ENCODE measurements at regions not wholly inside any gene's neighbourhood (a gene's known extent, or its start where the extent isn't known, plus 50 kb on each side); places are given as distances from the start of the nearest gene placed in this dataset.

DNA sequence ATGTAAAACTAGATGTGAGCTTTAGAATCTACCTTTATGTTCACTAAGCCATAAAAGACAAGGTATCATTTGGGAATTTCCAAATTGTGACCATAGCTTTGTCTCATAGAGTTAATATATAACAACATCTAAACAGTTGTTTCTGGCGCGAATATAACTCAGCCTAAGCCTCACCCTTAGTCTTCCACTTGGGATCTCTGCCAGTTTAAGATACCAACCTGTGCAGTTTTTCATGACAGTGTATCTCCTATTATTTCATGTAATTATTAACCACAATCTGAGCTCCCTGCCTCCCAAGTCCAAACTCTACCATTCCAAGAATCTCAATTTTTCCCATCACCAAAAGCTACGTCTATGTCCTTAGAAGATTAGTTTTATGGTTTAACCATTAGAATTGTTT, 572.5 kb upstream of the ISX start:
- no peak for DNase-seq (ENCODE audit: low read depth)
- no peak overlapping the region for H3K4me3 ChIP-seq (ENCODE audit: low read depth, low read length)

DNA sequence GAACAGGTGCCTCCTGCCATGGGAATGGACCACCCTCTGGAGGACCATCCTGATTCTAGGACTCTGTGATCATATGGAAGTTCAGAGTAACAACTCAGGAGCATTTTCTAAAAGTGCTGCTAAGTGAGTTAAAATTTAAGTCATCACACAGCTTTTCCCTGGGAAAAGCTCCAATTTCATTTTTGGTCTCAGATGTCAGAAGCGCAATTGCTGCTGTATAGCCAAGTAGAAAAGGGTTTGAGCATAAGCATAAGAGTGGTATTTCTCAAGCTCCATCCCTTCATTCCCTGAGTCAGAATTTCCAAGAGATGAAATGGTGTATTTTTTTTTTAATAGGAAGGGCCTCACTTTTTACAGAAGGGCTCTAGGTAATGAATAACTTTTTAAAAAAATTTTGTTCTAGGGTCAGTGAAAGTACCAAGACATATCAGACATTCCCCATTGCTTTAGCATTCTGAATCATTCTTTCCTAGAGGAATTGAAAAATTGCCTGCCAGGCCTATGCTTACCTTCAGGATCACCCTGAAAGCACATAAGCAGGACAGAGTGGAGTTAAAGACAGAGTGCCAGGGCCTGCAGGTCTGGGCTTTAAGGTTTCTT, 564.5 kb upstream of the ISX start:
- H3K4me3 ChIP-seq (ENCODE audit: low read depth, low read length), result no peak overlapping the region
- DNase-seq (ENCODE audit: low read depth), result no peak

DNA sequence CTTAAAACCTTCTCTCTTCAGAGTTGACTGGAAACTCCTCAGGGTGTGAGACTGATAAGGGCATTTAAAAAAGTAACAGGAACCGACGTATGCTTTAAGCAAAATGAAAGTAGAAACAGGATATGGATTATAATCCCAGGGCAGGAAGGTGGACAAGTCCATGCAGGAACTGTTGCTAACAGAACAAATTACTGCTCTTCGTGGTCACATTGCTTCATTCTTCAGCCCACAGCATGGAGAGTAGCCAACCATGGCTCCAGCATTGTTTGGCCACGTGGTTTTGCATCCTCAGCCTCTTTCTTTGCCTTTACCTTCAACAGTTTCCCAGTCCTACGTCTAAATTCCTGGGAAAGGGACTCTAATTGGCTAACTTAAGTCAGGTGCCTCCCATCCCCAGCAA, 563.1 kb upstream of the ISX start:
- no peak for DNase-seq (ENCODE audit: low read depth)
- no peak overlapping the region for H3K4me3 ChIP-seq (ENCODE audit: low read depth, low read length)

DNA sequence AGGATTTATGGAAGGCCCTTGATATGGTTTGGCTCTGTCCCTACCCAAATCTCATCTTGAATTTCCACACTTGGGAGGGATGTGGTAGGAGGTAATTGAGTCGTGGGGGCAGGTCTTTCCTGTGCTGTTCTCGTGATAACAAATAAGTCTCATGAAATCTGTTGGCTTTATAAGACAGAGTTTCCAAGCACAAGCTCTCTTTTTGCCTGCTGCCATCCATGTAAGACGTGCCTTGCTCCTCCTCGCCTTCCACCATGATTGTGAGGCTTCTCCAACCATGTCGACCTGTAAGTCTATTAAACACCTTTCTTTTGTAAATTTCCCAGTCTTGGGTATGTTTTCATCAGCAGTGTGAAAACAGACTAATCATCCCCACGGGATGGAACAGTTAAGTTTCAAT, 557.2 kb upstream of the ISX start:
- no peak overlapping the region for H3K4me3 ChIP-seq (ENCODE audit: low read depth, low read length)
- no peak for DNase-seq (ENCODE audit: low read depth)

DNA sequence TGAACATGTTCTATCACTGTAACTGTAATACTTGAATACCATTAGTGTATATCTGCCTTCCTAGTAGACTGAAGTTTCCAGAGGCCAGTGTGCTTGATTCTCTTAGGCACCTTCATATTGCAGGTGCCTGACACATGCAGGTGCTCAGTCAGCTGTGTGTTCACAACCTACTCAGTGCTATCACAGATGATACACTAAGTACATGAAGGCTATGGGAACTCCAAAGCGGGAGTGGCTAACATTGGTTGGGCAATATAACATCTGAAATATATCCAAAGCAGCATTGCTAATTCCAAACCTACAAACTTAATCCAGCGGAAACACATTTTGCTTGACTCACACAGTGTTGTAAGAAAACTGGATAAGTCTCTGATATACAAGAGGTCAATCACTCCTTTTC, 539.3 kb upstream of the ISX start:
- H3K4me3 ChIP-seq (ENCODE audit: low read depth, low read length), result no peak overlapping the region
- DNase-seq (ENCODE audit: low read depth), result no peak

DNA sequence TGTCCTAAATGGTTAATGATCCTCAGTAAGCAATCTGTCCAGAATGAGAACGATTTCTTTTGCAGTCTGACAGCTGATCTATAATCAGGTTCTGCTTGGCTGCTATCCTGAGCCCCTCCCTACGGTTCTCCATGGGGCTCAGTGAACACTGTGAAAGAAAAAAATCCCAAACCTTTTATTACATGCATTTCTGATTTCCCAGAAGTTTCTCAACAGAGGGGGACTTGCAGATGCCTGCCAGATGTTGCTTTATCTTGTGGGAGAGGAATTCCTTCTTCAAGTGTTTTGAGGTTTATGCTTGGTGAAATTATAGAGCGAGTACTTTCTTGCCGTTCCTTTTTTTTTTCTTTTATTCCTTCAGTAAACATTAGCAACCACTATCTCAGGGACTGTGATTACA, 531.9 kb upstream of the ISX start:
- no peak for DNase-seq (ENCODE audit: low read depth)
- H3K4me3 ChIP-seq (ENCODE audit: low read depth, low read length), result no peak overlapping the region

DNA sequence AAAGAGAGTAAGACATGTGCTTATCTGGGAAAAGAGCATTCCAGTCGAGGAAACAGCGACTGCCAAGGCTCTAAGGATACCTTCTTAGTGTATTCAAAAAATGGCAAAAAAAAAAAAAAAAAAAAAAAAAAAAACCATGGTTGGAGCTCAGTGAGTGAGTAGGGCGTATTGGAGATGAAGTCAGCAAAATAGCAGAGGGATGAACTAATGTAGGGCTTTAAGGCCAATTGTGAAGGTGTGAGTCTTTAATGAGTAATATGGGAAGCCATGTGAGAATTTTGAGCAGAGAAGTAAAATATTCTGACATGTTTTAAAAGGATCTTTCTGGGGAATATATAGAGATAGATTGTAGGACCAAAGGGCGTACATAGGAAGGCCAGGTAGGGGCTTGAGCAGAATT, 498.6 kb upstream of the ISX start:
- no peak overlapping the region for H3K4me3 ChIP-seq (ENCODE audit: low read depth, low read length)

DNA sequence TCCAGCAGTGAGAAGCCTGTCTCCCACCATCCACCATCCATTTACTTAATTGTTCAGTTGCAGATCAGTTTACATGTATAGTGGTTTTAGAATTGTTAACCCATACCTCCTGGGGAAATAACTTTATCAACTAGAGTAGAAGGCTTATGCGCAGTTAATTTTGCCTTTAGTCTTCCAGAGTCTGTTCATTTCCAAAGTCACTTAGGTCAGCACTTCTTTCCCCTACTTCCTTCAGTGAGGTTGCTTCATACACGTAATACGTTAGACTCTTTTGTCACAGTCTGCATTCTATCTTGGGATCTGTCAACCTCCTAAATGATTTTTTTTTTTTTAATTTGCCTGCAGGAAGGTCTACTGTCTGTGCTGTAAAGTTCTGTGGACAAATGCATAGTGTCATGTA, 495.6 kb upstream of the ISX start:
- H3K4me3 ChIP-seq (ENCODE audit: low read depth, low read length), result no peak overlapping the region
- no peak for DNase-seq (ENCODE audit: low read depth)

More for the DNA sequence above, 498.6 kb upstream of the ISX start:
- DNase-seq (ENCODE audit: low read depth), result no peak

DNA sequence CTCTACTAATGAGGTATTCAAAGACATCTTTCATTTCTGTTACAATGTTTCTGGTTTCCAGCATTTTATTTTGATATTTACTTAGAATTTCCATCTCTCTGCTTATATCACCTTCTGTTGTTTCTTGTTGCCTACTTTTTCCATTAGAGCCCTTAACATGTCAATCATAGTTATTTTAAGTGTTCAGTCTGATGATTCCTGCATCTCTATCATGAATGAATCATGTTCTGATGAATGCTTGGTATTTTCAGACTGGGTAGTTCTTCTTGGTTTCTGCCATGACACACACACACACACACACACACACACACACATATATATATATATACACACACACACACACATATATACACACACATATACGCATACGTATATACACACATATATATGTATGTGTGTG, 486.4 kb upstream of the ISX start:
- no peak overlapping the region for H3K4me3 ChIP-seq (ENCODE audit: low read depth, low read length)
- DNase-seq (ENCODE audit: low read depth), result no peak

DNA sequence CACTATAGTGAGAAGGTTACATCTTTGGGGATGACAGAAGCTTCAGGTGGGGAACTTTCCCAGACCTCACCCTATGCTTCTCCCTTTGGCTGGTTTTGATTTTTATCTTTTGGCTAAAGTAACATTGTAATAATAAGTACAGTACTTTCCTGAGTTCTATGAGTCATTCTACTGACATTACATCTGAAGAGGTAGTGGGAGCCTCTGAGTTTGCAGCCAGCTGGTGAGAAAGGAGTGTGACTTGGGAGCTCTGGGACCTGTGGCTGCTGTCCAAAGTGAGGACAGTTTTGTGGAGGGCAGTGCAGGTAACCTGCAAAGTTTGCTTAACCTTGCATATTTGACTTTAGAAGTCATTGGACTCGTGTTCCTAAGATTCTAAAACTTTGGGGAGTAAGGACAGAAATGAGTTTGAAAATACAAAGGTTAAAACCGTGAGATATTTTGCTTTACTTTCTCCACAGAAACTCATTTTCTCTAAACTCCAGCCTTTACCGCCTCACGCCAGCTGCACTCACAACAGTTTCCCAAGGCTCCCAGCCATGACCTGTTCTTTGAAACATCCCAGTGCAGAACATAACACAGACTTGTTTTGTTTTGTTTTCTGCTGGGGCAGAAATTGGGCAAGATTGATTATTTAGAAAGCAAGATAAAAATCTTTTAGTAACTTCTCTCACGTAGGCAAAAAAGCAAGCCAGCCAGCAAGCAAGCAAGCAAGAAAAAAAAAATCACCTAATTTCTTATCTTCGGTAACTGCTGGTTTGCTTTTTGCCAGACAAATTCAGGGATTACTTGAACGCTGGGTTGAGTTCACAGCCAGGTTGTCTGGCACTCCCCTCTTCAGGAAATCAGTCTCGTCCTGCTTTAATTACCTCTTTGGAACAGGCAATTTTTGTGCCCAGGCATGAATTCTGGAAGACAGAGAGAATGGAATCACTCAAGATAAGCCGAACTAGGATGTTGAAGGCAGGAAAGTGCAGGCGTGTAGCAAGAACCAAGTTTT, 478.3 kb upstream of the ISX start:
- no peak overlapping the region for H3K4me3 ChIP-seq (ENCODE audit: low read depth, low read length)

DNA sequence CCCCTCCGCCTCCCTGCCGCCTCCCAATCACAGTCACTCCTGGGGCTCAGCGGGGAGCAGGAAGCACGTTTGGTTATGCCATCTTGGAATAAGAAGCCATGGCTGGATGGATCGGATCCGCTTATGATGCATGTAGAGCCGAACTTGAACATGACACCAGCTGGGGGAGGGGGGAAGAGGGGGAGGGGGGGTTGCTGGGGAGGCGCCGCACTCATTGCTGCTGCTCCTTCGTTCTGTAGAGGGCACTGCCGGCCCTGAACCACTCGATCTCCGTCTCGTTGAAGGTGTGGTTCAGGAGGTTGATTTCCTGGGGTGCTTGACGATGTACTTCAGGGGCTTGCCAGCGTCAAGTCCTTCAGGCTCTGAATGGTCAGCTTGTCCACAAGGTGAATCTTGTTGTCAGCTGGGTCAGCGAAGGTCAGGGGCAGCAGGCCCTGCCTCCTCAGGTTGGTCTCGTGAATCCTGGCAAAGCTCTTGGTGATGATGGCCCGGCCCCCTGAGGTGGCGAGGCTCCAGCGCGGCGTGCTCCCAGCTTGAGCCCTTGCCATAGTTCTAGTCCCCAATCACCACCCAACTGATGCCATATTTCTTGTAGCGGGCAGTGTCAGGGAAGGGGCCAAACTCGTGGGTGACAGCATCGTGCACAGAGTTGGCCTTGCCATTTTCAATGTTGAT, 476.9 kb upstream of the ISX start:
- H3K4me3 ChIP-seq (ENCODE audit: low read depth, low read length), result no peak overlapping the region
- no peak for DNase-seq (ENCODE audit: low read depth)

More for the DNA sequence above, 478.3 kb upstream of the ISX start:
- DNase-seq (ENCODE audit: low read depth), result no peak

DNA sequence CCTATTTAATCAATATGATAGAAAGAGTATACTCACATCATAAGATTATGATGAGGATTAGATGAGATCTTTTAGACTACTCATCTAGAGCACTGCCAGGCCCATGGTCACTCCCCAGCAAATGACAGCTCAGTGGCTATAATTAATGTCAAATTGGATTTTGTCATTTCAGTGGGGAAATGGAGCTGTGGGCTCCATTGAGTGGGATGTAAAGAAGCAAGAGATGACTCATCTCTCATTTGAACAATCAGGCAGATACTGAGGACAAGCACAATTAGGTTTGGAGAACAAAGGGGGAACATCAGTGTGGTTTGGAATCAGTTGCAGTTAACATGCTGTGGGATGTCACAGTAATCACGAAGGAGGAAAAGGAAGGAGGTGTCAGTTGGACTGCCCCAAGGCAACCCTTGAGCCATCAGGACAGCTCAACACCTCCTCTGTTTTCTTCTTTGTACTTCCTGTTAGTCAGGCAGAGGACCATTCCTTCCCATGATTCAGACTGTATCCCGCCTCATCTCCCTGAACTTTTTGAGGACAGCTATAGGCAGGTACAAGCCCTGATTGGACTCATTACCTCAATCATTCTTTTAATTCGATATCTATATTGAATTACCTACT, 473.7 kb upstream of the ISX start:
- DNase-seq (ENCODE audit: low read depth), result no peak
- H3K4me3 ChIP-seq (ENCODE audit: low read depth, low read length), result no peak overlapping the region

DNA sequence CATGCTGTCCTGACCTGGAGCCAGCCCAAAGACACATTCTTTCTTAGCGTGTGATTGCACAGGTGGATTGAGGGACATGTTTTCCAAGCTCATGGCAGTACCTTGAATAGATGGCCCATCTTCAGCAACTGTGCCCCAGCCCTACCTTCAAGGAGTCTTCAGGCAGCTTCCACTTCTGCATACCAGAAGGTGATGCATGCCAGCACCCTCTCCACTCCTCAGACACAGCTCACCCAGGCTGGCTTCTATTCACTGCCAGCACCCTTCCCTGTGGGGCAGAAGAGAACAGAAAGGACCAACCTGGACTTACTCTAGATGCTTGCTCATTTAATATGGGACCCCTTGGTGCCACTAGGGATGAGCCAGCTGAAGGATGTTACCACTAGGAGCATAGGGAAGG, 466.4 kb upstream of the ISX start:
- no peak overlapping the region for H3K4me3 ChIP-seq (ENCODE audit: low read depth, low read length)
- DNase-seq (ENCODE audit: low read depth), result no peak

DNA sequence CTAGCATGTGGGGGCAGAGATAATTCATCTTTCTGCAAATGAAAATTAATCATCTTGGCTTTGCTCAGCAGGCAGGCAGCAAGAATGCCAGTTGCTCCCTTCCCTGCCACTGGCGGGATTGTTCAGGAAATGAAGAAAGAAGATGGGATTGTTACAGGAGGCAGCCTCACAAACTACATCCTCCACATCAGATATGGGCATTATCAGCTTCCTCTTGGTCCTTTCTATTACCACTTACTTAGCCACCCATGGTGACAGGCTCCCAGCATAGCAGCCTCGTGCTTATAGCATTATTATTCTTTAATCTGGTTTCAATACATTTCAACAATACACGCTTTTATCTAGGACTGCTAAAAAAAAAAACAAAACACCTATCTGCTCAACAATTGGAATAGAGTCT, 461.6 kb upstream of the ISX start:
- no peak overlapping the region for H3K4me3 ChIP-seq (ENCODE audit: low read depth, low read length)
- DNase-seq (ENCODE audit: low read depth), result no peak

DNA sequence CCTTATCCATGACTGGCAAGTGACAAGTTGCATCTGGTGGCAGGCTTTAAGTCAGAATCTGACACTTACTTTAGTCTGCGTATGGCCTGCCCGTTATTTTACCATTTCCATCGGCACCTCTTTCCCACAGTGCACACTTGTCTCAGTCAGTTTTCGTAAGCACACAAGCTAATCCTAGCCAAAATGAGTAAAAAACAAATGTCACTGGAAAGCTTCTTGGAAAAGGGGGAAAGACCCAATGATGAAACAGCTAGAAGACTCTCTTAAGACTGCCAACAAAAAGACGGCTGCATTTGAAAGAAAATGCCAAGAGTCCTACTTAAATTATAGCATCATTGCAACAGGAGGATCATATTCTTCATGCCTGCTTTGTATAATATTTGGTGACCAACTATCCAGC, 457.9 kb upstream of the ISX start:
- no peak for DNase-seq (ENCODE audit: low read depth)

DNA sequence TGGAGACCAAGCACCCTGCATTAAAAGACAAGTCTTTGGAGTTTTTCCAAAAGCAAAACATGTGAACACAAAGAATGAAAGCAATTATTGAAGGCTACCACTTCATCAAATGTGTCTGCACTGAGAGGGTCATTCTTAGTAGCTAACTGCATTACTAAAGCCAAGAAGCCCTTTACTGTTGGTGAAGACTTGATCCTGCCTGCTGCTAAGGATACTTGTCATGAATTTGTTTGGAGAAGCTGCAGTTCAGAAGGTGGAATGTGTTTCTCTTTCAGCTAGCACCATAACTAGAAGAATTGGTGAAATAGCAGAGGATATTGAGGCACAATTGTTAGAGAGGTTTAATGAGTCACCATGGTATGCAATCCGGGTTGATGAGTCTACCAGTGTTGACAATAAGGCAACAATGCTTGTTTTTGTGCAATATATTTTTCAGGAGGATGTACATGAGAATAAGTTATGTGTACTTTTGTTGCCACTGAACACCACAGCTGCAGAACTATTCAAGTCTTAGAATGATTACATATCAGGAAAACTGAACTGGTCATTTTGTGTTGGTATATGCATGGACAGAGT, 457.3 kb upstream of the ISX start:
- no peak for DNase-seq (ENCODE audit: low read depth)
- H3K4me3 ChIP-seq (ENCODE audit: low read depth, low read length), result no peak overlapping the region

More for the DNA sequence above, 457.9 kb upstream of the ISX start:
- H3K4me3 ChIP-seq (ENCODE audit: low read depth, low read length), result no peak overlapping the region

DNA sequence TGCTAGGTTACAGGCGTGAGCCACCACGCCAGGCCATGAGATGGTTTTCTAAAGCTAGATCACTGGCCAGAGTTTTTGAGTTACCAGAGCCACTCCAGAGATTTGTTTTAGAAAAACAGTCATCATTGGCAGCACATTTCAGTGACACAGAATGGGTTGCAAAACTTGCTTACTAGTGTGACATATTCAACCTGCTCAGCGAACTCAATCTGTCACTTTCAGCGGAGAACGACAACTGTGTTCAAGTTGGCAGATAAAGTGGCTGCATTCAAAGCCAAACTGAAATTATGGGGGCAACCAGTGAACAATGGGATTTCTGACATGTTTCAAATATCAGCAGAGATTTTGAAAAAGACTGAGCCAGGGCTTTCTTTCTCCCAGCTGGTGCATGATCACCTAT, 456.3 kb upstream of the ISX start:
- H3K4me3 ChIP-seq (ENCODE audit: low read depth, low read length), result no peak overlapping the region
- DNase-seq (ENCODE audit: low read depth), result no peak

DNA sequence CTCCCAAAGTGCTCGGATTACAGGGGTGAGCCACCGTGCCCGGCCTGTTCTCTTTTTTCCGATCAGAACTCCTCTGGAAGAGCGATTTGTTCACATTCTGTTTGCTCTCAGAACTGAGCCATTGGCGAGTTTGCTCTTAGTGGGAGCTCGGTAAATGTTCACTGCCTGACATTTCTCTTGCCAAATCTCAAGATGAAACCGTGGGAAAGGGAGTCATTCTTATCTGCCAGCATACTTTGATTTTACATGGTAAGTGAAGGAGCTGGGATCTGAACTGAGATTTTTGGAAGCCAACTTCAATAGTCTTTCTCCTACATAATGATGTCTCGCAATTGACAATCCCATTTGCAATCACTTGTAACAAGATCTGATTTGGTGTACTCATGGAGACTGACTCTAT, 445.8 kb upstream of the ISX start:
- H3K4me3 ChIP-seq (ENCODE audit: low read depth, low read length), result no peak overlapping the region
- DNase-seq (ENCODE audit: low read depth), result no peak

DNA sequence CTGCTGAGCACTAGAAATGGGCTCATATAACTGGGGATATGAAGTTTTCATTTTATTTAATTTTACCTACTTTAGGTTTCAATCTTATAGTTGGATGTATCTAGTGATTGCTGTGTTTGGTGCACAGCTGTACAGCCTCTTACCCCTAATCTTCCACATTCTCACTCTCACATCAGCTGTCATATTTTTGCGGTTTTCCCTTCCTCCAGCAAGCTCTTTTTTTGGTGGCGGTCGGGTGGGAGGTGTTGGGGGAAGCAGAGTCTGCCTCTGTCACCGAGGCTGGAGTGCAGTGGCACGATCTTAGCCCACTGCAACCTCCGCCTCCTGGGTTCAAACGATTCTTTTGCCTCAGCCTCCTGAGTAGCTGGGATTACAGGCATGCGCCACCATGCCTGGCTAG, 445.1 kb upstream of the ISX start:
- H3K4me3 ChIP-seq (ENCODE audit: low read depth, low read length), result no peak overlapping the region
- DNase-seq (ENCODE audit: low read depth), result no peak

DNA sequence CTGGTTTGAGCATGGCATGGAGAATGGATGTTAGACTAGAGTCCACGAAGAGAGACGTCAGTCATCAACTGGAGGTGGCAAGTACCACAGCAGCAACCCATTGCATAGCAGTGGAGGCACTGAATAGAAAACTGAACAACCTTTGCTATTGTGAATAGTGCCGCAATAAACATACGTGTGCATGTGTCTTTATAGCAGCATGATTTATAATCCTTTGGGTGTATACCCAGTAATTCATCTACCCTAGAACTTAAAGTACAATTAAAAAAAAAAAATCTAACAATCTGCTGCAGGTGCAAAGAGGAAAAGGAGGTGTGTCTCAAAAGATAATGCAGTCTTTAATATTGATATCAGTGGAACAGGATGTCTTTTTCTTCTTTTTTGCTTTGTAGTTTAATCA, 443.4 kb upstream of the ISX start:
- no peak for DNase-seq (ENCODE audit: low read depth)
- H3K4me3 ChIP-seq (ENCODE audit: low read depth, low read length), result no peak overlapping the region

All from skeletal muscle cell (primary cell).